IMR-90 (cell line): ENCODE measurements at regions not wholly inside any gene's neighbourhood (a gene's known extent, or its start where the extent isn't known, plus 50 kb on each side); places are given as distances from the start of the nearest gene placed in this dataset.

Source experiments
- ATAC-seq: fragments of 200-7000 bp; cut with Tn5 transposase; 2 replicates; pipeline ENCODE4 v1.9.1; 2020; ENCODE audit warnings: low read depth, mild to moderate bottlenecking, moderate library complexity
- BruUV-seq: library from RNA; stranded (reverse); fragments of 400-500 nt; replicated peaks from 2 replicates; lab custom pipeline; 2021; lab: Mats Ljungman, UMichigan
- CTCF ChIA-PET: fragments of 300-600 bp; formaldehyde crosslinking; extraction: SDS; loops from one replicate; lab custom pipeline; 2021; ENCODE audit warnings: antibody characterized with exemption; lab: Yijun Ruan, JAX
- POLR2A ChIA-PET: fragments of 300-600 bp; sonication (Branson Sonifier 250); formaldehyde crosslinking; loops from one replicate; lab custom pipeline; 2022; ENCODE audit warnings: antibody characterized with exemption; ENCODE audit not compliant: unreplicated experiment; lab: Charles Lee
- DNase-seq: peaks from one replicate; pipeline ENCODE4 v3.0.0; 2013
- H2AFZ ChIP-seq: replicated peaks from 2 replicates; pipeline ENCODE3; 2013; ENCODE audit warnings: low read length, mild to moderate bottlenecking; ENCODE audit not compliant: poor library complexity
- H2AK5ac ChIP-seq: 2 replicates; pipeline ENCODE4 v1.6.1; 2013; ENCODE audit warnings: low read depth, low read length, inconsistent platforms
- H2AK9ac ChIP-seq: replicated peaks from 2 replicates; pipeline ENCODE3; 2013; ENCODE audit warnings: mild to moderate bottlenecking, low read depth, low read length, moderate library complexity; ENCODE audit not compliant: poor library complexity
- H2BK120ac ChIP-seq: 2 replicates; pipeline ENCODE4 v1.6.1; 2013; ENCODE audit warnings: low read depth, low read length, inconsistent platforms
- H2BK15ac ChIP-seq: 3 replicates; pipeline ENCODE4 v1.6.1; 2013; ENCODE audit warnings: low read depth, low read length, inconsistent platforms
- H2BK20ac ChIP-seq: 2 replicates; pipeline ENCODE4 v1.6.1; 2013; ENCODE audit warnings: low read depth, mild to moderate bottlenecking, inconsistent platforms, low read length, moderate library complexity
- H2BK5ac ChIP-seq: 2 replicates; pipeline ENCODE4 v1.6.1; 2013; ENCODE audit warnings: mild to moderate bottlenecking, low read depth, low read length, inconsistent platforms; ENCODE audit not compliant: poor library complexity, severe bottlenecking
- H3K14ac ChIP-seq: replicated peaks from 2 replicates; pipeline ENCODE4 v1.6.1; 2013; ENCODE audit warnings: low read depth, low read length, inconsistent platforms
- H3K18ac ChIP-seq: 2 replicates; pipeline ENCODE4 v1.6.1; 2013; ENCODE audit warnings: low read depth, low read length, control low read depth
- H3K23ac ChIP-seq: 2 replicates; pipeline ENCODE4 v1.6.1; 2013; ENCODE audit warnings: low read depth, low read length, inconsistent platforms
- H3K27ac ChIP-seq: 2 replicates; pipeline ENCODE4 v1.5.1; 2013; ENCODE audit warnings: mild to moderate bottlenecking, control low read depth, low read length; ENCODE audit not compliant: insufficient read depth
- H3K27me3 ChIP-seq: 2 replicates; pipeline ENCODE4 v1.6.1; 2013; ENCODE audit warnings: low read length; ENCODE audit not compliant: control insufficient read depth, insufficient read depth
- H3K36me3 ChIP-seq: 2 replicates; pipeline ENCODE4 v1.6.1; 2013; ENCODE audit warnings: low read length, mixed read lengths; ENCODE audit not compliant: control insufficient read depth, insufficient read depth
- H3K4ac ChIP-seq: 2 replicates; pipeline ENCODE4 v1.6.1; 2013; ENCODE audit warnings: low read depth, low read length, inconsistent platforms
- H3K4me1 ChIP-seq: 2 replicates; pipeline ENCODE4 v1.6.1; 2013; ENCODE audit warnings: low read length, mixed read lengths; ENCODE audit not compliant: control insufficient read depth, insufficient read depth
- H3K4me2 ChIP-seq: 2 replicates; pipeline ENCODE4 v1.6.1; 2013; ENCODE audit warnings: low read depth, mild to moderate bottlenecking, control low read depth, low read length, moderate library complexity
- H3K4me3 ChIP-seq: 2 replicates; pipeline ENCODE4 v1.5.1; 2013; ENCODE audit warnings: low read depth, mild to moderate bottlenecking, control low read depth, low read length, moderate library complexity; ENCODE audit not compliant: insufficient read depth
- H3K56ac ChIP-seq: 2 replicates; pipeline ENCODE4 v1.6.1; 2013; ENCODE audit warnings: low read length, inconsistent platforms; ENCODE audit not compliant: insufficient read depth; ENCODE audit errors: extremely low read depth
- H3K79me1 ChIP-seq, 2 experiments: 2 replicates each; pipeline ENCODE4 v1.6.1; 2013; ENCODE audit warnings: low read length in 2 of 2, inconsistent platforms in 1 of 2, low read depth in 1 of 2
- H3K9ac ChIP-seq: 2 replicates; pipeline ENCODE4 v1.6.1; 2013; ENCODE audit warnings: low read depth, low read length, control low read depth
- H3K9me1 ChIP-seq: 2 replicates; pipeline ENCODE4 v1.6.1; 2013; ENCODE audit warnings: low read length, inconsistent platforms; ENCODE audit not compliant: insufficient read depth
- H3K9me3 ChIP-seq: 2 replicates; pipeline ENCODE4 v1.6.1; 2013; ENCODE audit warnings: low read length; ENCODE audit not compliant: control insufficient read depth, insufficient read depth
- H4K20me1 ChIP-seq: 2 replicates; pipeline ENCODE4 v1.6.1; 2013; ENCODE audit warnings: low read length, inconsistent platforms; ENCODE audit not compliant: insufficient read depth
- H4K5ac ChIP-seq: 2 replicates; pipeline ENCODE4 v1.6.1; 2013; ENCODE audit warnings: mild to moderate bottlenecking, low read depth, low read length, control low read depth
- H4K8ac ChIP-seq, 2 experiments: 2 replicates each; pipeline ENCODE4 v1.6.1; 2013; ENCODE audit warnings: low read depth in 2 of 2, low read length in 2 of 2, control low read depth in 1 of 2, inconsistent platforms in 1 of 2
- H4K91ac ChIP-seq: 2 replicates; pipeline ENCODE4 v1.6.1; 2013; ENCODE audit warnings: low read depth, low read length, inconsistent platforms; ENCODE audit not compliant: insufficient read depth
- BHLHE40 ChIP-seq: fragments of 150-350 bp; IDR thresholded peaks from 2 replicates; pipeline ENCODE4 v1.6.1; 2016; ENCODE audit warnings: mild to moderate bottlenecking, low read depth, low read length
- CEBPB ChIP-seq: IDR thresholded peaks from 2 replicates; pipeline ENCODE4 v1.6.1; 2012; ENCODE audit warnings: low read depth, low read length, improper control_type of control experiment
- CHD1 ChIP-seq: IDR thresholded peaks from 2 replicates; pipeline ENCODE4 v1.6.1; 2012; ENCODE audit warnings: low read depth, low read length, improper control_type of control experiment
- FOS ChIP-seq: fragments of 150-350 bp; IDR thresholded peaks from 2 replicates; pipeline ENCODE4 v1.6.1; 2016; ENCODE audit warnings: low read depth, low read length
- MAFK ChIP-seq: IDR thresholded peaks from 2 replicates; pipeline ENCODE4 v1.6.1; 2012; ENCODE audit warnings: low read depth, low read length, improper control_type of control experiment
- MAZ ChIP-seq: IDR thresholded peaks from 2 replicates; pipeline ENCODE4 v1.6.1; 2012; ENCODE audit warnings: low read depth, mild to moderate bottlenecking, low read length, improper control_type of control experiment, moderate library complexity, borderline replicate concordance
- MXI1 ChIP-seq: IDR thresholded peaks from 2 replicates; pipeline ENCODE4 v1.6.1; 2012; ENCODE audit warnings: low read depth, mild to moderate bottlenecking, low read length, moderate library complexity, borderline replicate concordance
- NFE2L2 ChIP-seq: fragments of 150-350 bp; IDR thresholded peaks from 2 replicates; pipeline ENCODE4 v1.6.1; 2016; ENCODE audit warnings: low read depth, mild to moderate bottlenecking, low read length
- POLR2A ChIP-seq: IDR thresholded peaks from 2 replicates; pipeline ENCODE4 v1.6.1; 2012; ENCODE audit warnings: mild to moderate bottlenecking, low read depth, low read length
- RAD21 ChIP-seq: IDR thresholded peaks from 2 replicates; pipeline ENCODE4 v1.6.1; 2012; ENCODE audit warnings: low read length, improper control_type of control experiment
- RCOR1 ChIP-seq: IDR thresholded peaks from 2 replicates; pipeline ENCODE4 v1.6.1; 2012; ENCODE audit warnings: mild to moderate bottlenecking, low read length, improper control_type of control experiment; ENCODE audit not compliant: insufficient replicate concordance
- RFX5 ChIP-seq: IDR thresholded peaks from 2 replicates; pipeline ENCODE4 v1.8.0; 2012; ENCODE audit warnings: low read depth, mild to moderate bottlenecking, low read length, moderate library complexity
- SMC3 ChIP-seq: fragments of 150-350 bp; IDR thresholded peaks from 2 replicates; pipeline ENCODE4 v1.6.1; 2016; ENCODE audit warnings: low read depth, mild to moderate bottlenecking, antibody characterized with exemption, low read length, moderate library complexity
- WGBS, 2 experiments: methylation state at CpG; one replicate each; pipeline versions ENCODE4 v1.1.5 to v1.1.7; 2013; ENCODE audit warnings: missing lambda C conversion rate in 2 of 2; ENCODE audit not compliant: insufficient read length in 1 of 2; ENCODE audit errors: extremely low coverage in 2 of 2; 5-methylcytosine and 5-hydroxymethylcytosine counted together
- dilution Hi-C: fragments of 300-500 bp; cut with HindIII; formaldehyde crosslinking; loops from one replicate; pipeline ENCODE4 v1.14.3; 2018; ENCODE audit warnings: low sequenced_read_pairs; ENCODE audit not compliant: unreplicated experiment
- in situ Hi-C: fragments of 300-500 bp; cut with MboI; formaldehyde crosslinking; loops from 3 replicates; pipeline ENCODE4 v1.14.3; 2019; ENCODE audit warnings: low sequenced_read_pairs, inconsistent platforms, mixed read lengths
- intact Hi-C: fragments of 100-400 bp; cut with micrococcal nuclease; formaldehyde crosslinking; loops from 2 replicates; pipeline ENCODE4 v1.10.0; 2022
- TF ChIP-seq, protein P1 (sequence below): fragments of 150-350 bp; IDR thresholded peaks from 2 replicates; pipeline ENCODE4 v1.6.1; 2017; ENCODE audit warnings: mild to moderate bottlenecking, antibody characterized with exemption, low read length, low read depth
- TF ChIP-seq, protein P2 (sequence below): conservative IDR thresholded peaks from 2 replicates; pipeline ENCODE4 v1.5.1; 2012; ENCODE audit warnings: mild to moderate bottlenecking, low read depth, low read length, improper control_type of control experiment
- TF ChIP-seq, protein P3 (sequence below): fragments of 150-350 bp; IDR thresholded peaks from 2 replicates; pipeline ENCODE4 v1.6.1; 2016; ENCODE audit warnings: low read depth, mild to moderate bottlenecking, low read length, moderate library complexity, borderline replicate concordance

DNA sequence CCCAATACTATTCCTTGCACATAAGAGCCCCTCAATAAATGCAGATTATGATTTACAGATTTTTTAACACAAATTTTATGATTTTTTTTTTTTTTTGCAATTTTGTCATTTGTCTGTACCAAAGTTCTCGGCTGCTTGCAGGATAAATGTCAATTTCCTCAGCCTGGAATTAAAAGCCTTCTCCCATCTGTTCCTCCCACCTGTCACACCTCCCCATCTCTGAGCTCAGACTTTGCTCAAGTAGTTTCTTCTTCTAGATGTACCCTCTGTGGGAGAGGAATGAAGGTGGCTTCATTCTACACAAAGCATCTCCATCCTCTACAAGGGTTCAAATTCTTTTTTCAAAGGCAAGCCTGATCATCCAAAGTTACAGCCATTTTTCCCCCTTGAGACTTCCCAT is 153.7 kb upstream of the GRAMD2B start:
- Histone ChIP-seq H3K9ac (no peak overlapping the region), H4K5ac (no peak overlapping the region), H2BK5ac (no peak overlapping the region), H2AK9ac (no peak overlapping the region), H3K56ac (no peak overlapping the region), H4K91ac (no peak overlapping the region), H3K36me3 (no peaks in the 10 kb centered on the region), H4K8ac (no peak overlapping the region), H3K23ac (no peak overlapping the region), H3K18ac (no peak overlapping the region), H2AFZ (no peak overlapping the region), H2BK120ac (no peak overlapping the region), H2AK5ac (no peak overlapping the region), H3K79me1 (no peaks in the 10 kb centered on the region), H4K20me1 (no peaks in the 10 kb centered on the region), H3K9me3 (no peaks in the 10 kb centered on the region), H3K27ac (no peak overlapping the region), H3K4ac (no peak overlapping the region), H2BK20ac (no peak overlapping the region), H3K4me3 (no peak overlapping the region), H3K4me2 (no peak overlapping the region), H3K27me3 (no peaks in the 10 kb centered on the region), H3K14ac (no peak overlapping the region), H3K9me1 (no peaks in the 10 kb centered on the region), H3K4me1 (no peaks in the 10 kb centered on the region), H2BK15ac (no peak overlapping the region)
- ChIA-PET CTCF (no interaction called here), POLR2A (no interaction called here)
- in situ Hi-C loops (no loop called here), dilution Hi-C loops (no loop called here), intact Hi-C loops (no loop called here)
- TF ChIP-seq RCOR1 (no peak), CHD1 (no peak), CEBPB (no peak), MXI1 (no peak), NFE2L2 (no peak), BHLHE40 (no peak), MAZ (no peak), SMC3 (no peak), POLR2A (no peak), RFX5 (no peak), FOS (no peak), RAD21 (no peak), MAFK (no peak)
- TF ChIP-seq, protein P1, sequence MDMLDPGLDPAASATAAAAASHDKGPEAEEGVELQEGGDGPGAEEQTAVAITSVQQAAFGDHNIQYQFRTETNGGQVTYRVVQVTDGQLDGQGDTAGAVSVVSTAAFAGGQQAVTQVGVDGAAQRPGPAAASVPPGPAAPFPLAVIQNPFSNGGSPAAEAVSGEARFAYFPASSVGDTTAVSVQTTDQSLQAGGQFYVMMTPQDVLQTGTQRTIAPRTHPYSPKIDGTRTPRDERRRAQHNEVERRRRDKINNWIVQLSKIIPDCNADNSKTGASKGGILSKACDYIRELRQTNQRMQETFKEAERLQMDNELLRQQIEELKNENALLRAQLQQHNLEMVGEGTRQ, result no peak
- TF ChIP-seq, protein P2, sequence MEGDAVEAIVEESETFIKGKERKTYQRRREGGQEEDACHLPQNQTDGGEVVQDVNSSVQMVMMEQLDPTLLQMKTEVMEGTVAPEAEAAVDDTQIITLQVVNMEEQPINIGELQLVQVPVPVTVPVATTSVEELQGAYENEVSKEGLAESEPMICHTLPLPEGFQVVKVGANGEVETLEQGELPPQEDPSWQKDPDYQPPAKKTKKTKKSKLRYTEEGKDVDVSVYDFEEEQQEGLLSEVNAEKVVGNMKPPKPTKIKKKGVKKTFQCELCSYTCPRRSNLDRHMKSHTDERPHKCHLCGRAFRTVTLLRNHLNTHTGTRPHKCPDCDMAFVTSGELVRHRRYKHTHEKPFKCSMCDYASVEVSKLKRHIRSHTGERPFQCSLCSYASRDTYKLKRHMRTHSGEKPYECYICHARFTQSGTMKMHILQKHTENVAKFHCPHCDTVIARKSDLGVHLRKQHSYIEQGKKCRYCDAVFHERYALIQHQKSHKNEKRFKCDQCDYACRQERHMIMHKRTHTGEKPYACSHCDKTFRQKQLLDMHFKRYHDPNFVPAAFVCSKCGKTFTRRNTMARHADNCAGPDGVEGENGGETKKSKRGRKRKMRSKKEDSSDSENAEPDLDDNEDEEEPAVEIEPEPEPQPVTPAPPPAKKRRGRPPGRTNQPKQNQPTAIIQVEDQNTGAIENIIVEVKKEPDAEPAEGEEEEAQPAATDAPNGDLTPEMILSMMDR, result no peak
- TF ChIP-seq, protein P3, sequence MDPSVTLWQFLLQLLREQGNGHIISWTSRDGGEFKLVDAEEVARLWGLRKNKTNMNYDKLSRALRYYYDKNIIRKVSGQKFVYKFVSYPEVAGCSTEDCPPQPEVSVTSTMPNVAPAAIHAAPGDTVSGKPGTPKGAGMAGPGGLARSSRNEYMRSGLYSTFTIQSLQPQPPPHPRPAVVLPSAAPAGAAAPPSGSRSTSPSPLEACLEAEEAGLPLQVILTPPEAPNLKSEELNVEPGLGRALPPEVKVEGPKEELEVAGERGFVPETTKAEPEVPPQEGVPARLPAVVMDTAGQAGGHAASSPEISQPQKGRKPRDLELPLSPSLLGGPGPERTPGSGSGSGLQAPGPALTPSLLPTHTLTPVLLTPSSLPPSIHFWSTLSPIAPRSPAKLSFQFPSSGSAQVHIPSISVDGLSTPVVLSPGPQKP, result no peak
- no peak for DNase-seq
- no peak for ATAC-seq
- no CpG with 5 or more reads among the region's 1 CpG for WGBS, 2 experiments
- no TSS peak for BruUV-seq
